ENCODE measurements at regions not wholly inside any gene's neighbourhood (a gene's known extent, or its start where the extent isn't known, plus 50 kb on each side); places are given as distances from the start of the nearest gene placed in this dataset.

DNA sequence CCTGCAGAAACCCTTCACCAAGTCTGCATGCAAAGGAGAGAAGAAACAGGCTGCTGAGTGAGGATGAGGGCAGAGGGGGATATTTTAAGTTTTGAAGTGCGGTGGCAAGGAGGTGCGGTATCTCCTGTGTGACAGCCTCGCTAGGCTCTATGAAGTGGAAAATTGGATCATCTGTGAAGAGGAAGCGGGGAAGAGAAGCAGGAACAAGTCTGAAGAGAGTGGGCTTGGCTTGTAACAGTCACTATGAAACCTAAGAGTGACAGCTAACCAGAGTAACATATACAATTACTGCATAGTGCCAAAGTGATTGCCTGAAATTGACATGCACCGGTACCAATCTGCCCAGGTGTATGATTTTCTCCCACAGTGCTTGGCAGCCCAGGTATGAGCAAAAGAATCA is 287.5 kb upstream of the KLF14 start:
- intact Hi-C loops (cut with micrococcal nuclease) = no loop called here
- dilution Hi-C loops (cut with MboI; ENCODE audit: extremely low pct_ligation_motif_present, low sequenced_read_pairs) = no loop called here
- Histone ChIP-seq H3K4me3 (replicated peaks in 1 of 3; ENCODE audit: insufficient read depth in 1 of 3, low read depth in 1 of 3, low read length in 3 of 3) (no peak overlapping the region), H2AFZ (ENCODE audit: low read depth, low read length) (no peak overlapping the region), H3K4me1 (ENCODE audit: control insufficient read depth, extremely low read depth, insufficient read depth, low read length) (peaks cover under 1% of the 10 kb centered on the region), H3K36me3 (ENCODE audit: control insufficient read depth in 2 of 2, extremely low read depth in 1 of 2, insufficient read depth in 2 of 2, low read length in 2 of 2) (no peaks in the 10 kb centered on the region), H3K9ac (replicated peaks; ENCODE audit: extremely low read depth, insufficient read depth, low read length) (no peak overlapping the region), H3K9me1 (replicated peaks; ENCODE audit: control insufficient read depth, extremely low read depth, insufficient read depth, low read length) (no peaks in the 10 kb centered on the region), H3K4me2 (ENCODE audit: insufficient read depth, low read length) (no peak overlapping the region), H3K27me3 (ENCODE audit: control insufficient read depth in 2 of 2, insufficient read depth in 2 of 2, low read length in 2 of 2) (no peaks in the 10 kb centered on the region), H4K20me1 (replicated peaks; ENCODE audit: control insufficient read depth, extremely low read depth, insufficient read depth, low read length) (no peaks in the 10 kb centered on the region), H3K79me2 (ENCODE audit: control insufficient read depth, insufficient read depth, low read length) (no peaks in the 10 kb centered on the region), H3K9me3 (replicated peaks; ENCODE audit: control insufficient read depth, insufficient read depth, low read length) (no peaks in the 10 kb centered on the region), H3K27ac (ENCODE audit: insufficient read depth, low read depth, low read length) (no peak overlapping the region)
- TF ChIP-seq MYC (IDR thresholded peaks at IDR 0.05; ENCODE audit: low read depth, low read length) = no peak
- TF ChIP-seq GATA2 (IDR thresholded peaks at IDR 0.05; ENCODE audit: insufficient read depth, insufficient read length, low read depth, low read length) = no peak
- no peak for TF ChIP-seq POLR2AphosphoS5 (IDR thresholded peaks at IDR 0.05; ENCODE audit: insufficient read depth, low read depth, low read length)
- TF ChIP-seq POLR2A (IDR thresholded peaks at IDR 0.05; ENCODE audit: low read depth, low read length) = no peak
- TF ChIP-seq, protein P1, sequence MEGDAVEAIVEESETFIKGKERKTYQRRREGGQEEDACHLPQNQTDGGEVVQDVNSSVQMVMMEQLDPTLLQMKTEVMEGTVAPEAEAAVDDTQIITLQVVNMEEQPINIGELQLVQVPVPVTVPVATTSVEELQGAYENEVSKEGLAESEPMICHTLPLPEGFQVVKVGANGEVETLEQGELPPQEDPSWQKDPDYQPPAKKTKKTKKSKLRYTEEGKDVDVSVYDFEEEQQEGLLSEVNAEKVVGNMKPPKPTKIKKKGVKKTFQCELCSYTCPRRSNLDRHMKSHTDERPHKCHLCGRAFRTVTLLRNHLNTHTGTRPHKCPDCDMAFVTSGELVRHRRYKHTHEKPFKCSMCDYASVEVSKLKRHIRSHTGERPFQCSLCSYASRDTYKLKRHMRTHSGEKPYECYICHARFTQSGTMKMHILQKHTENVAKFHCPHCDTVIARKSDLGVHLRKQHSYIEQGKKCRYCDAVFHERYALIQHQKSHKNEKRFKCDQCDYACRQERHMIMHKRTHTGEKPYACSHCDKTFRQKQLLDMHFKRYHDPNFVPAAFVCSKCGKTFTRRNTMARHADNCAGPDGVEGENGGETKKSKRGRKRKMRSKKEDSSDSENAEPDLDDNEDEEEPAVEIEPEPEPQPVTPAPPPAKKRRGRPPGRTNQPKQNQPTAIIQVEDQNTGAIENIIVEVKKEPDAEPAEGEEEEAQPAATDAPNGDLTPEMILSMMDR (IDR thresholded peaks at IDR 0.05; ENCODE audit: extremely low read depth in 1 of 2, insufficient read depth in 1 of 2, low read depth in 1 of 2, low read length in 2 of 2) = no peak
- TF ChIP-seq FOS (IDR thresholded peaks at IDR 0.05; ENCODE audit: borderline replicate concordance, insufficient read depth, low read length) = no peak
- TF ChIP-seq, protein P2, sequence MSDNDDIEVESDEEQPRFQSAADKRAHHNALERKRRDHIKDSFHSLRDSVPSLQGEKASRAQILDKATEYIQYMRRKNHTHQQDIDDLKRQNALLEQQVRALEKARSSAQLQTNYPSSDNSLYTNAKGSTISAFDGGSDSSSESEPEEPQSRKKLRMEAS (IDR thresholded peaks at IDR 0.05; ENCODE audit: insufficient read depth, insufficient read length) = no peak
- no peak for TF ChIP-seq JUN (IDR thresholded peaks at IDR 0.05; ENCODE audit: borderline replicate concordance, insufficient read depth, insufficient read length, low read depth)
- TF ChIP-seq EZH2 (IDR thresholded peaks at IDR 0.05; ENCODE audit: borderline replicate concordance, low read depth, low read length, severe bottlenecking) = no peak
- ChIA-PET CTCF (interaction anchor here (0.8 to 1.0 kb wide), 2 partner anchors 14 to 124 kb away, joined by 3 read pairs; no protein-coding TSS in a partner anchor), POLR2A (no interaction called here)
- DNase-seq (ENCODE audit: low read depth, low spot score) (no peak), FAIRE-seq (no peak)
- no TSS peak for BruUV-seq (replicated peaks)
